ENCODE measurements at regions not wholly inside any gene's neighbourhood (a gene's known extent, or its start where the extent isn't known, plus 50 kb on each side); places are given as distances from the start of the nearest gene placed in this dataset.

DNA sequence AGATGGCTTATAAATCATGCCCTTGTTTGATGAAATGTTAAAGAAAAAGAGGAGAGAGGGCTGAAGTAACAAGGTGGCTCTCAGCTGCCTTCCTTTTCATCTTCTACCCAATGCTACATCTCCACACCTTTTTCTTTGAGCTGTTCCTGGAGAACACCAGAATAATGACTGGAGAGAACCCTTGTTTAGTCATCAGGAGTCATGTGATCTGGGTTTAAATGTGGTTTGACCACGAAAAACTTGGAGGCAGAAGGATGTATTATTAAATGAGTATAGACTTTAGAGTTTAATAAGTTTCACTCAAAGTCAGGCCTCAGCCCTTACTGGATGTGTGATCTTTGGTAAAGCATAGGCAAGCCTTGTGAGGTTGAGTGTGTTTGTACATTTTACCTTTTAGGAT lies 230.3 kb upstream of the TBL1XR1 start (continued):
- TF ChIP-seq, protein P1, sequence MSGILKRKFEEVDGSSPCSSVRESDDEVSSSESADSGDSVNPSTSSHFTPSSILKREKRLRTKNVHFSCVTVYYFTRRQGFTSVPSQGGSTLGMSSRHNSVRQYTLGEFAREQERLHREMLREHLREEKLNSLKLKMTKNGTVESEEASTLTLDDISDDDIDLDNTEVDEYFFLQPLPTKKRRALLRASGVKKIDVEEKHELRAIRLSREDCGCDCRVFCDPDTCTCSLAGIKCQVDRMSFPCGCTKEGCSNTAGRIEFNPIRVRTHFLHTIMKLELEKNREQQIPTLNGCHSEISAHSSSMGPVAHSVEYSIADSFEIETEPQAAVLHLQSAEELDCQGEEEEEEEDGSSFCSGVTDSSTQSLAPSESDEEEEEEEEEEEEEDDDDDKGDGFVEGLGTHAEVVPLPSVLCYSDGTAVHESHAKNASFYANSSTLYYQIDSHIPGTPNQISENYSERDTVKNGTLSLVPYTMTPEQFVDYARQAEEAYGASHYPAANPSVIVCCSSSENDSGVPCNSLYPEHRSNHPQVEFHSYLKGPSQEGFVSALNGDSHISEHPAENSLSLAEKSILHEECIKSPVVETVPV (CRISPR knock-in tag; IDR thresholded peaks at IDR 0.05) = no peak
- no peak for TF ChIP-seq ZFP30 (CRISPR knock-in tag; IDR thresholded peaks at IDR 0.05)
- TF ChIP-seq TOX (CRISPR knock-in tag; IDR thresholded peaks at IDR 0.05; ENCODE audit: borderline replicate concordance) = no peak
- no peak for TF ChIP-seq ZNF8 (CRISPR knock-in tag; IDR thresholded peaks at IDR 0.05)
- no peak for TF ChIP-seq RARB (CRISPR knock-in tag; IDR thresholded peaks at IDR 0.05)
- no peak for TF ChIP-seq ZFP3 (CRISPR knock-in tag; IDR thresholded peaks at IDR 0.05)
- no peak for TF ChIP-seq ZNF70 (CRISPR knock-in tag; IDR thresholded peaks at IDR 0.05)
- TF ChIP-seq ARNTL (CRISPR knock-in tag; IDR thresholded peaks at IDR 0.05; ENCODE audit: borderline replicate concordance, low read depth) = no peak
- no peak for TF ChIP-seq ZNF565 (CRISPR knock-in tag; conservative IDR thresholded peaks at IDR 0.05; ENCODE audit: low read depth)
- TF ChIP-seq OSR1 (CRISPR knock-in tag; IDR thresholded peaks at IDR 0.05) = no peak
- no peak for TF ChIP-seq PPARA (CRISPR knock-in tag; IDR thresholded peaks at IDR 0.05; ENCODE audit: borderline replicate concordance)

DNA sequence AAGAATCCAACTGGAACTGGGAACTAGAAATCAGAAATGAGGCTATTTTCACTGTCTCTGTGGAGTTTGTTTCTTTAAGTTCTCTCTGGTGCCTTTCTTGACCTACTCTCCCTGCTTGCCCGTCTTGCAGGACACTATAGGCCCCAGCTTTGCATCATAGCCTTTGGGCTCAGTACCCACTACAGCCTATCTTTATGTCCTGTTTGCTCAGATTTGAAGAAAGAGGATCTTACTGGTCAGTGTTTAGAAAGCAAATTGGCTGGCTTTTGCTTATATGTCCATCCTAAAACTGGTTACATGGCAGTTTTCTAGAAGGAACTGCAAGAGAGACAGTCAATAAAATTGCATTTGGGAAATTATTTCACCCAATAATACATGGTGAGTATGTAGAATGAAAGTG lies 231.8 kb upstream of the TBL1XR1 start:
- no peak for TF ChIP-seq ZNF565 (CRISPR knock-in tag; conservative IDR thresholded peaks at IDR 0.05; ENCODE audit: low read depth)
- no peak for TF ChIP-seq PPARA (CRISPR knock-in tag; IDR thresholded peaks at IDR 0.05; ENCODE audit: borderline replicate concordance)
- TF ChIP-seq, protein P2, sequence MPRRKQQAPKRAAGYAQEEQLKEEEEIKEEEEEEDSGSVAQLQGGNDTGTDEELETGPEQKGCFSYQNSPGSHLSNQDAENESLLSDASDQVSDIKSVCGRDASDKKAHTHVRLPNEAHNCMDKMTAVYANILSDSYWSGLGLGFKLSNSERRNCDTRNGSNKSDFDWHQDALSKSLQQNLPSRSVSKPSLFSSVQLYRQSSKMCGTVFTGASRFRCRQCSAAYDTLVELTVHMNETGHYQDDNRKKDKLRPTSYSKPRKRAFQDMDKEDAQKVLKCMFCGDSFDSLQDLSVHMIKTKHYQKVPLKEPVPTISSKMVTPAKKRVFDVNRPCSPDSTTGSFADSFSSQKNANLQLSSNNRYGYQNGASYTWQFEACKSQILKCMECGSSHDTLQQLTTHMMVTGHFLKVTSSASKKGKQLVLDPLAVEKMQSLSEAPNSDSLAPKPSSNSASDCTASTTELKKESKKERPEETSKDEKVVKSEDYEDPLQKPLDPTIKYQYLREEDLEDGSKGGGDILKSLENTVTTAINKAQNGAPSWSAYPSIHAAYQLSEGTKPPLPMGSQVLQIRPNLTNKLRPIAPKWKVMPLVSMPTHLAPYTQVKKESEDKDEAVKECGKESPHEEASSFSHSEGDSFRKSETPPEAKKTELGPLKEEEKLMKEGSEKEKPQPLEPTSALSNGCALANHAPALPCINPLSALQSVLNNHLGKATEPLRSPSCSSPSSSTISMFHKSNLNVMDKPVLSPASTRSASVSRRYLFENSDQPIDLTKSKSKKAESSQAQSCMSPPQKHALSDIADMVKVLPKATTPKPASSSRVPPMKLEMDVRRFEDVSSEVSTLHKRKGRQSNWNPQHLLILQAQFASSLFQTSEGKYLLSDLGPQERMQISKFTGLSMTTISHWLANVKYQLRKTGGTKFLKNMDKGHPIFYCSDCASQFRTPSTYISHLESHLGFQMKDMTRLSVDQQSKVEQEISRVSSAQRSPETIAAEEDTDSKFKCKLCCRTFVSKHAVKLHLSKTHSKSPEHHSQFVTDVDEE (CRISPR knock-in tag; IDR thresholded peaks at IDR 0.05) = no peak
- TF ChIP-seq ESRRG (CRISPR knock-in tag; IDR thresholded peaks at IDR 0.05) = no peak
- no peak for TF ChIP-seq BACH2 (CRISPR knock-in tag; IDR thresholded peaks at IDR 0.05; ENCODE audit: borderline replicate concordance)
- no peak for TF ChIP-seq ZNF8 (CRISPR knock-in tag; IDR thresholded peaks at IDR 0.05)
- TF ChIP-seq, protein P3, sequence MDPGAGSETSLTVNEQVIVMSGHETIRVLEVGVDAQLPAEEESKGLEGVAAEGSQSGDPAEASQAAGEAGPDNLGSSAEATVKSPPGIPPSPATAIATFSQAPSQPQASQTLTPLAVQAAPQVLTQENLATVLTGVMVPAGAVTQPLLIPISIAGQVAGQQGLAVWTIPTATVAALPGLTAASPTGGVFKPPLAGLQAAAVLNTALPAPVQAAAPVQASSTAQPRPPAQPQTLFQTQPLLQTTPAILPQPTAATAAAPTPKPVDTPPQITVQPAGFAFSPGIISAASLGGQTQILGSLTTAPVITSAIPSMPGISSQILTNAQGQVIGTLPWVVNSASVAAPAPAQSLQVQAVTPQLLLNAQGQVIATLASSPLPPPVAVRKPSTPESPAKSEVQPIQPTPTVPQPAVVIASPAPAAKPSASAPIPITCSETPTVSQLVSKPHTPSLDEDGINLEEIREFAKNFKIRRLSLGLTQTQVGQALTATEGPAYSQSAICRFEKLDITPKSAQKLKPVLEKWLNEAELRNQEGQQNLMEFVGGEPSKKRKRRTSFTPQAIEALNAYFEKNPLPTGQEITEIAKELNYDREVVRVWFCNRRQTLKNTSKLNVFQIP (CRISPR knock-in tag; IDR thresholded peaks at IDR 0.05; ENCODE audit: borderline replicate concordance, low read depth) = no peak
- TF ChIP-seq ARNTL (CRISPR knock-in tag; IDR thresholded peaks at IDR 0.05; ENCODE audit: borderline replicate concordance, low read depth) = no peak
- no peak for TF ChIP-seq OSR1 (CRISPR knock-in tag; IDR thresholded peaks at IDR 0.05)
- no peak for TF ChIP-seq RARB (CRISPR knock-in tag; IDR thresholded peaks at IDR 0.05)
- TF ChIP-seq, protein P4, sequence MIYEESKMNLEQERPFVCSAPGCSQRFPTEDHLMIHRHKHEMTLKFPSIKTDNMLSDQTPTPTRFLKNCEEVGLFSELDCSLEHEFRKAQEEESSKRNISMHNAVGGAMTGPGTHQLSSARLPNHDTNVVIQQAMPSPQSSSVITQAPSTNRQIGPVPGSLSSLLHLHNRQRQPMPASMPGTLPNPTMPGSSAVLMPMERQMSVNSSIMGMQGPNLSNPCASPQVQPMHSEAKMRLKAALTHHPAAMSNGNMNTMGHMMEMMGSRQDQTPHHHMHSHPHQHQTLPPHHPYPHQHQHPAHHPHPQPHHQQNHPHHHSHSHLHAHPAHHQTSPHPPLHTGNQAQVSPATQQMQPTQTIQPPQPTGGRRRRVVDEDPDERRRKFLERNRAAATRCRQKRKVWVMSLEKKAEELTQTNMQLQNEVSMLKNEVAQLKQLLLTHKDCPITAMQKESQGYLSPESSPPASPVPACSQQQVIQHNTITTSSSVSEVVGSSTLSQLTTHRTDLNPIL (CRISPR knock-in tag; IDR thresholded peaks at IDR 0.05; ENCODE audit: low read depth) = no peak
- no peak for TF ChIP-seq TCF4 (CRISPR knock-in tag; IDR thresholded peaks at IDR 0.05; ENCODE audit: borderline replicate concordance)
- no peak for ATAC-seq

DNA sequence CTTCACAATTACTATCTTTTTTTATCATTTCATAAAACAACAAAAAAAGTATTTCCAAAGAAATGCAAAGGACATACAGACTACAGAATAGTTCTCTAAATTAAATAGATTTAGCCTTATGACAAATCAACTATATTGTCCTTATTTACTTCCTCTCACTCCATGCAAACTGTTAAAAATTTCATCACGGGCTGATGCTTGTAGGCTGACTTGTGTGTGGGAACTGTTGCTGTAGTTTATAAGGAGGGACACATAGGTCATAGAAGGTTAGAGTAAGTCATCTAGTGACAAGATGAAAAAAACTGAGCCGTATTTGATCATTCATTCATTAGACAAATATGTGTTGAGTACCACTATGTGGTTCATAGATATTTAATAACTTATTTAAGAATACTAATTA lies 232.5 kb upstream of the TBL1XR1 start:
- TF ChIP-seq GLIS3 (CRISPR knock-in tag; IDR thresholded peaks at IDR 0.05) = no peak
- TF ChIP-seq ZC3H10 (CRISPR knock-in tag; IDR thresholded peaks at IDR 0.05) = no peak
- TF ChIP-seq ZNF70 (CRISPR knock-in tag; IDR thresholded peaks at IDR 0.05) = no peak
- TF ChIP-seq OSR1 (CRISPR knock-in tag; IDR thresholded peaks at IDR 0.05) = no peak
- TF ChIP-seq ZFP3 (CRISPR knock-in tag; IDR thresholded peaks at IDR 0.05) = no peak
- TF ChIP-seq, protein P1 (CRISPR knock-in tag; IDR thresholded peaks at IDR 0.05) = no peak
- no peak for TF ChIP-seq ZNF565 (CRISPR knock-in tag; conservative IDR thresholded peaks at IDR 0.05; ENCODE audit: low read depth)
- no peak for TF ChIP-seq CSDC2 (CRISPR knock-in tag; IDR thresholded peaks at IDR 0.05)
- TF ChIP-seq ISL1 (CRISPR knock-in tag; IDR thresholded peaks at IDR 0.05) = no peak
- TF ChIP-seq, protein P2 (CRISPR knock-in tag; IDR thresholded peaks at IDR 0.05) = no peak
- TF ChIP-seq, protein P5, sequence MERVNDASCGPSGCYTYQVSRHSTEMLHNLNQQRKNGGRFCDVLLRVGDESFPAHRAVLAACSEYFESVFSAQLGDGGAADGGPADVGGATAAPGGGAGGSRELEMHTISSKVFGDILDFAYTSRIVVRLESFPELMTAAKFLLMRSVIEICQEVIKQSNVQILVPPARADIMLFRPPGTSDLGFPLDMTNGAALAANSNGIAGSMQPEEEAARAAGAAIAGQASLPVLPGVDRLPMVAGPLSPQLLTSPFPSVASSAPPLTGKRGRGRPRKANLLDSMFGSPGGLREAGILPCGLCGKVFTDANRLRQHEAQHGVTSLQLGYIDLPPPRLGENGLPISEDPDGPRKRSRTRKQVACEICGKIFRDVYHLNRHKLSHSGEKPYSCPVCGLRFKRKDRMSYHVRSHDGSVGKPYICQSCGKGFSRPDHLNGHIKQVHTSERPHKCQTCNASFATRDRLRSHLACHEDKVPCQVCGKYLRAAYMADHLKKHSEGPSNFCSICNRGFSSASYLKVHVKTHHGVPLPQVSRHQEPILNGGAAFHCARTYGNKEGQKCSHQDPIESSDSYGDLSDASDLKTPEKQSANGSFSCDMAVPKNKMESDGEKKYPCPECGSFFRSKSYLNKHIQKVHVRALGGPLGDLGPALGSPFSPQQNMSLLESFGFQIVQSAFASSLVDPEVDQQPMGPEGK (CRISPR knock-in tag; IDR thresholded peaks at IDR 0.05; ENCODE audit: borderline replicate concordance) = no peak
- TF ChIP-seq ZNF8 (CRISPR knock-in tag; IDR thresholded peaks at IDR 0.05) = no peak
- no peak for ATAC-seq

Measured in SK-N-SH treated with all-trans-retinoic acid at 6 μM for 48 hours (cell line).